Medulla oblongata (tissue), 1 donor: ENCODE measurements at regions not wholly inside any gene's neighbourhood (a gene's known extent, or its start where the extent isn't known, plus 50 kb on each side); places are given as distances from the start of the nearest gene placed in this dataset.
"Not testable (repeated sequence)": the region's sequence is repeated elsewhere in the genome, so short reads cannot be mapped to it uniquely, and the experiment has no call there.

Source experiments
- DNase-seq: peaks from one replicate; pipeline ENCODE4 v3.0.0-alpha.2; 2015; ENCODE audit errors: extremely low spot score

GRCh38 chr4:155032521-155033229 is 175.8 kb upstream of the NPY2R start:
- no peak for DNase-seq

GRCh38 chr4:155033604-155034003 is 174.8 kb upstream of the NPY2R start:
- no peak for DNase-seq

GRCh38 chr4:155037031-155037430 is 171.4 kb upstream of the NPY2R start:
- no peak for DNase-seq

- no peak for DNase-seq
Measured at GRCh38 chr4:155038459-155038858, 170.0 kb upstream of the NPY2R start.

- DNase-seq: no peak
Measured at GRCh38 chr4:155039162-155039561, 169.3 kb upstream of the NPY2R start.

GRCh38 chr4:155040031-155040430 is 168.4 kb upstream of the NPY2R start:
- DNase-seq: no peak

- DNase-seq: no peak
Measured at GRCh38 chr4:155042014-155042413, 166.4 kb upstream of the NPY2R start.

- DNase-seq: not testable (repeated sequence)
Measured at GRCh38 chr4:155044251-155044650, 164.2 kb upstream of the NPY2R start.

- DNase-seq: no peak
Measured at GRCh38 chr4:155047755-155048154, 160.7 kb upstream of the NPY2R start.

- DNase-seq: not testable (repeated sequence)
Measured at GRCh38 chr4:155054042-155054441, 154.4 kb upstream of the NPY2R start.

GRCh38 chr4:155060419-155060818 is 148.0 kb upstream of the NPY2R start:
- no peak for DNase-seq

- no peak for DNase-seq
Measured at GRCh38 chr4:155060873-155061272, 147.6 kb upstream of the NPY2R start.

- DNase-seq: no peak
Measured at GRCh38 chr4:155062948-155063347, 145.5 kb upstream of the NPY2R start.

- not testable (repeated sequence) for DNase-seq
Measured at GRCh38 chr4:155064934-155065333, 143.5 kb upstream of the NPY2R start.

GRCh38 chr4:155066871-155067270 is 141.6 kb upstream of the NPY2R start:
- DNase-seq: no peak

GRCh38 chr4:155071962-155072361 is 136.5 kb upstream of the NPY2R start:
- no peak for DNase-seq

- no peak for DNase-seq
Measured at GRCh38 chr4:155072417-155072816, 136.0 kb upstream of the NPY2R start.

GRCh38 chr4:155073852-155074251 is 134.6 kb upstream of the NPY2R start:
- no peak for DNase-seq

- DNase-seq: no peak
Measured at GRCh38 chr4:155076256-155076785, 132.1 kb upstream of the NPY2R start.

GRCh38 chr4:155077452-155078229 is 130.8 kb upstream of the NPY2R start:
- no peak for DNase-seq

GRCh38 chr4:155079871-155080270 is 128.6 kb upstream of the NPY2R start:
- DNase-seq: peak; percentile 8

- no peak for DNase-seq
Measured at GRCh38 chr4:155081222-155081621, 127.2 kb upstream of the NPY2R start.
